ENCODE measurements at regions not wholly inside any gene's neighbourhood (a gene's known extent, or its start where the extent isn't known, plus 50 kb on each side); places are given as distances from the start of the nearest gene placed in this dataset.

DNA sequence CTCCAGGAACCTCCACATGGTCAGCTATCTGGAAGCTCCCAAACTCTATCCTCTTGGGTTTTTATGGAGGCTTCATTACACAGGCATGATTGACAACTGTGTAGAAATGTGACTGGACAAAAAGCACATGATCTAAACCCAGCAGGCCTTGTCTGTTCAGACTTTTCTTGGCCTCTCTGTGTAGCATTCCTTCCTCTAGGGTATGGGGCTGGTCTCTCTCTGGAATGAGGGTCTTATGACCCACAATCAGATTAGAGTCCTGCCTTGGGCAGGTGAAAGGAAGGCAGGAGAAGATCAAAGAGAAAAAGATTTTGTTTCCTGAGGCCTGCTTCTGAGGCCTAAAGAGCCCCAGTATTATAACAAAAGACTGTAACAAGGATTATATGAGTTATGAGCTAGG lies 162.7 kb downstream of the SP3 start:
- no peak for DNase-seq (ENCODE audit: low read depth)
- no peak overlapping the region for H3K4me3 ChIP-seq (ENCODE audit: control insufficient read depth, low read depth, low read length)
- TF ChIP-seq, protein P1, sequence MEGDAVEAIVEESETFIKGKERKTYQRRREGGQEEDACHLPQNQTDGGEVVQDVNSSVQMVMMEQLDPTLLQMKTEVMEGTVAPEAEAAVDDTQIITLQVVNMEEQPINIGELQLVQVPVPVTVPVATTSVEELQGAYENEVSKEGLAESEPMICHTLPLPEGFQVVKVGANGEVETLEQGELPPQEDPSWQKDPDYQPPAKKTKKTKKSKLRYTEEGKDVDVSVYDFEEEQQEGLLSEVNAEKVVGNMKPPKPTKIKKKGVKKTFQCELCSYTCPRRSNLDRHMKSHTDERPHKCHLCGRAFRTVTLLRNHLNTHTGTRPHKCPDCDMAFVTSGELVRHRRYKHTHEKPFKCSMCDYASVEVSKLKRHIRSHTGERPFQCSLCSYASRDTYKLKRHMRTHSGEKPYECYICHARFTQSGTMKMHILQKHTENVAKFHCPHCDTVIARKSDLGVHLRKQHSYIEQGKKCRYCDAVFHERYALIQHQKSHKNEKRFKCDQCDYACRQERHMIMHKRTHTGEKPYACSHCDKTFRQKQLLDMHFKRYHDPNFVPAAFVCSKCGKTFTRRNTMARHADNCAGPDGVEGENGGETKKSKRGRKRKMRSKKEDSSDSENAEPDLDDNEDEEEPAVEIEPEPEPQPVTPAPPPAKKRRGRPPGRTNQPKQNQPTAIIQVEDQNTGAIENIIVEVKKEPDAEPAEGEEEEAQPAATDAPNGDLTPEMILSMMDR (IDR thresholded peaks at IDR 0.05; ENCODE audit: control insufficient read depth, insufficient read depth, low read depth, low read length, missing control alignments) = no peak

DNA sequence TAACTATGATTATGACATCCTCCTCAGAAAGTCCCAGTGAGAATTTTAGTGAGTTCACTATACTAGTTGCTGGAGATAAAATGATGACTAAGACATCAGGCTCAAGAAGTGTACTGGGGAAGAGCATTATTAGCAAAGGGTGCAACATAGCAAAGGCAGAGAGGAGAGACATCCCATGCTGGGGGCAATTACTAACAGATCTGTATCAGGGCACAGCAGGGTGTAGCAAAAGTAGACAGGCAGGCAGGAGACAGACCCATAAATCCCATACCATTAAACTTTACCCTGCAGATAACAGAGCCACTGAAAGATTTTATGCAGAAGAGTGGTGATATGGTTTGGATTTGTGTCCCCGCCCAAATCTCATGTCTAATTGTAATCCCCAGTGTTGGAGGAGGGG lies 161.7 kb downstream of the SP3 start:
- H3K4me3 ChIP-seq (ENCODE audit: control insufficient read depth, low read depth, low read length) = no peak overlapping the region
- DNase-seq (ENCODE audit: low read depth) = no peak
- TF ChIP-seq, protein P1 (IDR thresholded peaks at IDR 0.05; ENCODE audit: control insufficient read depth, insufficient read depth, low read depth, low read length, missing control alignments) = no peak

DNA sequence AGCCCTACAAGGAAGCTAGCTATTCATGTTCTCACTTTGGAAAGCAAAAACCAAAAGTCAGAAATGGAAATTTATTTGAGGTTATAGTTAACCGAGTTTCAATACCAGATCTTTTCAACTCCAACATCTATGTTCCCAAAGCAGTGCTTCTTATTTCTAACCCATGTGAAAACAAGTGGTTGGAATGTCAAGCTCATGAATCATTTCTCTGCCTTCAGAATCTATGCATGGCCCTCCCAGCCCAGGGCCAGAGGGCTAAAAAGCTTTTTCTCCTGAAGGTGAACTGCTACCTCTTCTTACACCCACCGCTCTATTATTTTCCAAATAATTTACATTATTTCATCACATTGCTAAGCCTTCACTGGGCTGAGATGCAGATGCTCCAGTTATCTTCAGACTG lies 158.4 kb downstream of the SP3 start:
- H3K4me3 ChIP-seq (ENCODE audit: control insufficient read depth, low read depth, low read length) = no peak overlapping the region
- DNase-seq (ENCODE audit: low read depth) = no peak
- TF ChIP-seq, protein P1 (IDR thresholded peaks at IDR 0.05; ENCODE audit: control insufficient read depth, insufficient read depth, low read depth, low read length, missing control alignments) = no peak

DNA sequence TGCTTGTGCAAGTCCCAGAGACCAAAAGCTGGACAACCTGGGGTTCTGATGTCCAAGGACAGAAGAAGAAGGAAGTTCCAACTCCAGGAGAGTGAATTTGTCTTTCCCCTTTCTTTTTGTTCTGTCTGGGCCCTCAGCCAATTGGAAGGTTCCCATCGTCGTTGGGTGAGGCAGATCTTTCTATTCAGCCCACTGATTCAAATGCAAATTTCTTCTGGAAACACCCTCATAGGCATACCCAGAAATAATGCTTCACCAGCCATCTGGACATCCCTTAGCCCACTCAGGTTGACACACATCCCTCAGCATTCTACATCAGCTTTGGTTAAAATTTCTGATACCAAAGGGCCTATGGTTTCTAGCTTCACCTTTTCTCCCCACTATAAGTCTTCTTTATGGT lies 156.5 kb downstream of the SP3 start:
- no peak for DNase-seq (ENCODE audit: low read depth)
- TF ChIP-seq, protein P1 (IDR thresholded peaks at IDR 0.05; ENCODE audit: control insufficient read depth, insufficient read depth, low read depth, low read length, missing control alignments) = no peak
- no peak overlapping the region for H3K4me3 ChIP-seq (ENCODE audit: control insufficient read depth, low read depth, low read length)

DNA sequence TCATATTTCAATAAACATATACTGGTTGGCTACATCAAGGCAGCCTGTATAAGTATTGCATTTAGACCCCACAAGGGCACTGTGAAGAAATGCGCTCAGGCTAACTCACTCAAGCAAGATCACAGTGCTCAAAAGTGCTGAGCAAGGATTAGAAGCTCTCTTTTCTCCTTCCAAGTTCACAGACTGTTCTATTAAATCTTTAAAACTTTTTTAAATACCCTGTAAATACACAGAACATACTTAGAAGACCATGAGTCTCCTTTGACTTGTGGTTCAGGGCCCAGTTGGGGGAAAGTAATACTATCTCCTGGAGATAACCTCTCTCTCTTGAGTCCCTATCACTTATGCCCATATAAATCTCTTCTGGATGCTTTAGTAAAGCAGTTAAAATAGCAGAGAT lies 152.9 kb downstream of the SP3 start:
- no peak overlapping the region for H3K4me3 ChIP-seq (ENCODE audit: control insufficient read depth, low read depth, low read length)
- TF ChIP-seq, protein P1 (IDR thresholded peaks at IDR 0.05; ENCODE audit: control insufficient read depth, insufficient read depth, low read depth, low read length, missing control alignments) = no peak
- DNase-seq (ENCODE audit: low read depth) = no peak

DNA sequence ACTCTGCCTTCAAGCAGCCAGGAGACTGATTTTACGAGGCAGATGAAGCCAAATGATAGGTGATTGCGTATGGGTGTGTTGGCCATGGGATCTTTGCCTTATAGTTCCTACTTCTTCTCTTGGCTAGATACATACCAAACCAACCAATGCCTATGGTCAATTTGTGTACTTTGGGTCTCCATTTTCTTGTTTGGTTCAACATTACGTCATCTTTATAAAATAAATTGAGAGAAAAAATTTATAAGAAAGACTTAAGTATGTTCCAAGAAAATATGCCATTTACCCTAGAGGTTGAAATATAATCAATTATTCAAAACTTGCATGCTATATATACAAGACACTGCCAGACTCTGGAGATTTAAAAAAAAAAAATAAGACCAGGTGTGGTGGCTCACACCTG lies 150.9 kb downstream of the SP3 start:
- DNase-seq (ENCODE audit: low read depth) = no peak
- H3K4me3 ChIP-seq (ENCODE audit: control insufficient read depth, low read depth, low read length) = no peak overlapping the region

More for the DNA sequence above, 150.9 kb downstream of the SP3 start:
- TF ChIP-seq, protein P1 (IDR thresholded peaks at IDR 0.05; ENCODE audit: control insufficient read depth, insufficient read depth, low read depth, low read length, missing control alignments) = no peak

Measured in AG09309 (cell line).